Thyroid gland (tissue), 4 donors: ENCODE measurements at regions not wholly inside any gene's neighbourhood (a gene's known extent, or its start where the extent isn't known, plus 50 kb on each side); places are given as distances from the start of the nearest gene placed in this dataset.

Experiments used
- DNase-seq, 2 donors: peaks; one replicate each; pipeline ENCODE4 v3.0.0-alpha.2; 2019
- H3K27ac ChIP-seq, 3 donors: fragments of 200-600 bp; sonication (generic); 1 replicate in 2 of 3; 2 replicates in 1 of 3; pipeline ENCODE4 v1.5.1; 2016 to 2019; ENCODE audit warnings: mild to moderate bottlenecking in 1 of 3, moderate library complexity in 1 of 3
- H3K27me3 ChIP-seq: fragments of 200-600 bp; sonication (generic); one replicate; pipeline ENCODE4 v1.5.1; 2019
- H3K36me3 ChIP-seq, 2 donors: fragments of 200-600 bp; sonication (generic); one replicate each; pipeline ENCODE4 v1.5.1; 2016 to 2019
- H3K4me1 ChIP-seq, 2 donors: fragments of 200-600 bp; sonication (generic); one replicate each; pipeline ENCODE4 v1.5.1; 2017 to 2019
- H3K4me3 ChIP-seq, 3 donors: fragments of 200-600 bp; sonication (generic); replicated peaks in 1 of 3; 1 replicate in 2 of 3; 2 replicates in 1 of 3; pipeline ENCODE4 v1.5.1; 2016; ENCODE audit warnings: mild to moderate bottlenecking in 1 of 3
- H3K9me3 ChIP-seq: fragments of 200-600 bp; sonication (generic); one replicate; pipeline ENCODE4 v1.5.1; 2017
- POLR2A ChIP-seq, 2 donors: fragments of 450-650 bp; IDR thresholded peaks; one replicate each; pipeline ENCODE4 v1.6.1; 2017; ENCODE audit warnings: antibody characterized with exemption in 2 of 2, mild to moderate bottlenecking in 2 of 2, moderate library complexity in 1 of 2
- WGBS, 2 donors: methylation state at CpG; one replicate each; pipeline ENCODE4 v1.1.5; 2017; 5-methylcytosine and 5-hydroxymethylcytosine counted together
- intact Hi-C: fragments of 100-400 bp; cut with DNase I; formaldehyde crosslinking; loops from one replicate; pipeline ENCODE4 v1.15.1; 2023
- TF ChIP-seq, protein P1 (sequence below), 6 experiments: fragments of 200-600 bp in 3 of 6; fragments of 450-650 bp in 3 of 6; sonication (generic) in 3 of 6; IDR thresholded peaks; one replicate each; pipeline ENCODE4 v1.5.1; 2016 to 2019; ENCODE audit warnings: antibody characterized with exemption in 6 of 6, mild to moderate bottlenecking in 2 of 6, inconsistent platforms in 1 of 6, moderate library complexity in 1 of 6

- no peaks in the 10 kb centered on the region for H3K4me1 ChIP-seq
- no peaks in the 10 kb centered on the region for H3K36me3 ChIP-seq
- no peak overlapping the region for H3K27ac ChIP-seq
- TF ChIP-seq POLR2A (IDR thresholded peaks at IDR 0.05), result no peak
- no peaks in the 10 kb centered on the region for H3K9me3 ChIP-seq
- no peak for DNase-seq
- 95% methylated on average over 2 of the region's 2 CpGs for WGBS, 2 donors
- H3K27me3 ChIP-seq, result no peaks in the 10 kb centered on the region
- no peak overlapping the region for H3K4me3 ChIP-seq
- intact Hi-C loops, result no loop called here
Observed at GRCh38 chr6:139498715-139499114, 124.3 kb upstream of the CITED2 start.

- no peak for TF ChIP-seq POLR2A (IDR thresholded peaks at IDR 0.05)
- TF ChIP-seq, protein P1, sequence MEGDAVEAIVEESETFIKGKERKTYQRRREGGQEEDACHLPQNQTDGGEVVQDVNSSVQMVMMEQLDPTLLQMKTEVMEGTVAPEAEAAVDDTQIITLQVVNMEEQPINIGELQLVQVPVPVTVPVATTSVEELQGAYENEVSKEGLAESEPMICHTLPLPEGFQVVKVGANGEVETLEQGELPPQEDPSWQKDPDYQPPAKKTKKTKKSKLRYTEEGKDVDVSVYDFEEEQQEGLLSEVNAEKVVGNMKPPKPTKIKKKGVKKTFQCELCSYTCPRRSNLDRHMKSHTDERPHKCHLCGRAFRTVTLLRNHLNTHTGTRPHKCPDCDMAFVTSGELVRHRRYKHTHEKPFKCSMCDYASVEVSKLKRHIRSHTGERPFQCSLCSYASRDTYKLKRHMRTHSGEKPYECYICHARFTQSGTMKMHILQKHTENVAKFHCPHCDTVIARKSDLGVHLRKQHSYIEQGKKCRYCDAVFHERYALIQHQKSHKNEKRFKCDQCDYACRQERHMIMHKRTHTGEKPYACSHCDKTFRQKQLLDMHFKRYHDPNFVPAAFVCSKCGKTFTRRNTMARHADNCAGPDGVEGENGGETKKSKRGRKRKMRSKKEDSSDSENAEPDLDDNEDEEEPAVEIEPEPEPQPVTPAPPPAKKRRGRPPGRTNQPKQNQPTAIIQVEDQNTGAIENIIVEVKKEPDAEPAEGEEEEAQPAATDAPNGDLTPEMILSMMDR (IDR thresholded peaks at IDR 0.05), result no peak
- Histone ChIP-seq H3K4me3 (no peak overlapping the region), H3K27ac (no peak overlapping the region), H3K27me3 (no peaks in the 10 kb centered on the region), H3K36me3 (no peaks in the 10 kb centered on the region), H3K4me1 (no peaks in the 10 kb centered on the region), H3K9me3 (no peaks in the 10 kb centered on the region)
- DNase-seq, result no peak
- intact Hi-C loops, result no loop called here
- 95% methylated on average over 8 of the region's 8 CpGs for WGBS, 2 donors
Observed at GRCh38 chr6:139497345-139497961, 123.0 kb upstream of the CITED2 start.

DNA sequence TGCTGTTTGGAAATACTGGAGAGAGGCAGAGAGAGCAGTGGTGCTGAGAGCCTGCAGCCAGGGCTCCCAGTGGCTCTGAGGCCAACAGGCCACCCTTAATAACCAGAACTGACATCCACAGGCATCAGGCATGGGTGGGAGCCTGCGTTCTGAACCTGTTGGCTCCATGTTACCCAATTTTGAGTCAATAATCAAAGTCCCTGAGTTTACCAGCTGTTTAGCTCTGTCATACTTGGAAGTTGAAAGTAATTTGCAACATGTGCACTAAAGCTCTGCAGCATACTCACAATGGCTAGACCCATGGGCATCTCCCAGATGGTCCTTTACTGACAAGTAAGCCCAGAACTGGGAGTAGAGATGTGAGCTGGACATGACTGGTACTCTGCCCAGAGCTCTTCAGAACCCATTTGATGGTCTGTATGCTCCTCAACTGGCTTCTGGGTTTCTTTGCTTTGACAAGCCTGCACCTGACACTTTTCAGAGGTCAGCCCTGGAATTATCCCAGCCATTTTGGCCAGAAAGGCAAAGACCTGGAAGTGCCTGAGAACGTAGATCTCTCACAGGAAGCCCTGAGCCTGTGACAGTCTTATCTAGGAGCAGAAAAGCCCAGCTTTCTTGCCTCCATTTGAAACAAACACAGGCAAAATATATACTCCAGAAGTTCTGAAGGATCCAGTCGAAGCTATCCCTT is 122.4 kb upstream of the CITED2 start:
- Histone ChIP-seq H3K4me3 (no peak overlapping the region), H3K4me1 (no peaks in the 10 kb centered on the region), H3K36me3 (no peaks in the 10 kb centered on the region), H3K27me3 (no peaks in the 10 kb centered on the region), H3K9me3 (no peaks in the 10 kb centered on the region), H3K27ac (no peak overlapping the region)
- DNase-seq, result no peak
- WGBS, 2 donors, result 86 to 87% methylated on average over 3 of the region's 3 CpGs
- intact Hi-C loops, result no loop called here
- TF ChIP-seq POLR2A (IDR thresholded peaks at IDR 0.05), result no peak
- TF ChIP-seq, protein P1 (IDR thresholded peaks at IDR 0.05), result no peak

- TF ChIP-seq, protein P1 (IDR thresholded peaks at IDR 0.05), result no peak
- TF ChIP-seq POLR2A (IDR thresholded peaks at IDR 0.05), result no peak
- 89 to 92% methylated on average over 9 of the region's 9 CpGs for WGBS, 2 donors
- intact Hi-C loops, result no loop called here
- H3K27me3 ChIP-seq, result no peaks in the 10 kb centered on the region
- no peaks in the 10 kb centered on the region for H3K4me1 ChIP-seq
- H3K9me3 ChIP-seq, result no peaks in the 10 kb centered on the region
- no peak overlapping the region for H3K4me3 ChIP-seq
- no peak overlapping the region for H3K27ac ChIP-seq
- no peaks in the 10 kb centered on the region for H3K36me3 ChIP-seq
- no peak for DNase-seq
Observed at GRCh38 chr6:139494376-139494990, 120.0 kb upstream of the CITED2 start.

DNA sequence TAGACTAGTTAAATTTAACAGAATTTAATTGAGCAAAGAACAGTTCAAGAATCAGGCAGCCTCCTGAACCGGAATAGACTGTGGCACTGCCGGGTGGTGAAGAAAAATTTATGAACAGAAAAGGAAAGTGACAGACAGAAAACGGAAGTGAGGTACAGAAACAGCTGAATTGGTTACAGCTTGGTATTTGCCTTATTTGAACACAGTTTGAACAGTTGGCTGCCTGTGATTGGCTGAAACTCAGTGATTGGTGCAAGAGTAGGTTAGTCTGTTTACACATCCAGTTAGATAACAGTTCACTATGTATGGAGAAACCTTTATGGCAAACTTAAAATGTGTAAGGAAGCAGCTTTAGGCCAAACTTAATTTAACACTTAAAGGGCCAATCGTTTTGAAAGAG is 116.0 kb upstream of the CITED2 start:
- H3K27me3 ChIP-seq, result no peaks in the 10 kb centered on the region
- intact Hi-C loops, result no loop called here
- H3K36me3 ChIP-seq, result no peaks in the 10 kb centered on the region
- DNase-seq, result no peak
- no peak overlapping the region for H3K27ac ChIP-seq
- no peaks in the 10 kb centered on the region for H3K9me3 ChIP-seq
- H3K4me3 ChIP-seq, result no peak overlapping the region
- WGBS, 2 donors, result 61 to 76% methylated on average over 4 of the region's 4 CpGs
- no peak for TF ChIP-seq POLR2A (IDR thresholded peaks at IDR 0.05)
- TF ChIP-seq, protein P1 (IDR thresholded peaks at IDR 0.05), result no peak
- peaks cover 0 to 4% of the 10 kb centered on the region in 2 donors for H3K4me1 ChIP-seq
